ENCODE measurements at regions not wholly inside any gene's neighbourhood (a gene's known extent, or its start where the extent isn't known, plus 50 kb on each side); places are given as distances from the start of the nearest gene placed in this dataset.
A peak's percentile ranks its signal among the peaks of the same experiment; 100 is the strongest.

- no peaks in the 10 kb centered on the region for H3K27me3 Mint-ChIP-seq
- peaks cover 0 to 4% (median 0%) of the 10 kb centered on the region in 7 donors for H3K9me3 Mint-ChIP-seq
- Histone ChIP-seq H3K9me3 (ENCODE audit: control insufficient read depth in 2 of 2, low read length in 2 of 2) (no peaks in the 10 kb centered on the region), H3K27me3 (ENCODE audit: control insufficient read depth, insufficient read depth, low read length) (no peaks in the 10 kb centered on the region), H3K27ac (ENCODE audit: insufficient read depth, low read length, poor library complexity, severe bottlenecking) (no peak overlapping the region), H3K4me1 (ENCODE audit: control insufficient read depth, insufficient read depth, low read length, poor library complexity, severe bottlenecking) (peaks cover 20% of the 10 kb centered on the region), H3K36me3 (ENCODE audit: control insufficient read depth, insufficient read depth, low read length) (no peaks in the 10 kb centered on the region), H3K4me3 (ENCODE audit: low read depth, low read length) (no peak overlapping the region)
- DNase-seq (peak in 1 of 3 donors; percentile 22), ATAC-seq (ENCODE audit: low read depth in 2 of 2) (no peak)
- H3K4me3 Mint-ChIP-seq, result peak overlapping the region in 2 of 4 donors; percentile 56 to 61
- peaks cover 0 to 30% (median 19%) of the 10 kb centered on the region in 4 donors for H3K4me1 Mint-ChIP-seq
- peaks cover 4% of the 10 kb centered on the region for H3K36me3 Mint-ChIP-seq
- no peak overlapping the region for H3K27ac Mint-ChIP-seq
Observed at GRCh38 chrX:39195156-39195555, 393.9 kb downstream of the MID1IP1 start.

GRCh38 chrX:39196192-39197102, 395.2 kb downstream of the MID1IP1 start:
- no peak overlapping the region for H3K27ac ChIP-seq (ENCODE audit: insufficient read depth, low read length, poor library complexity, severe bottlenecking)
- peak overlapping the region; percentile 72 for H3K4me3 ChIP-seq (ENCODE audit: low read depth, low read length)
- no peaks in the 10 kb centered on the region for H3K9me3 ChIP-seq (ENCODE audit: control insufficient read depth in 2 of 2, low read length in 2 of 2)
- Mint-ChIP-seq H3K36me3 (peaks cover 4% of the 10 kb centered on the region), H3K9me3 (peaks cover 0 to 4% (median 0%) of the 10 kb centered on the region in 7 donors), H3K27me3 (no peaks in the 10 kb centered on the region), H3K4me1 (peaks cover 0 to 38% (median 25%) of the 10 kb centered on the region in 4 donors), H3K27ac (peak overlapping the region; percentile 44 to 88 (median 83)), H3K4me3 (peak overlapping the region; percentile 16 to 80 (median 35))
- no peaks in the 10 kb centered on the region for H3K27me3 ChIP-seq (ENCODE audit: control insufficient read depth, insufficient read depth, low read length)
- ATAC-seq (ENCODE audit: low read depth in 2 of 2) (peak; percentile 85 to 92), DNase-seq (peak; percentile 12 to 83 (median 33))
- H3K36me3 ChIP-seq (ENCODE audit: control insufficient read depth, insufficient read depth, low read length), result no peaks in the 10 kb centered on the region
- peaks cover 20% of the 10 kb centered on the region for H3K4me1 ChIP-seq (ENCODE audit: control insufficient read depth, insufficient read depth, low read length, poor library complexity, severe bottlenecking)

DNA sequence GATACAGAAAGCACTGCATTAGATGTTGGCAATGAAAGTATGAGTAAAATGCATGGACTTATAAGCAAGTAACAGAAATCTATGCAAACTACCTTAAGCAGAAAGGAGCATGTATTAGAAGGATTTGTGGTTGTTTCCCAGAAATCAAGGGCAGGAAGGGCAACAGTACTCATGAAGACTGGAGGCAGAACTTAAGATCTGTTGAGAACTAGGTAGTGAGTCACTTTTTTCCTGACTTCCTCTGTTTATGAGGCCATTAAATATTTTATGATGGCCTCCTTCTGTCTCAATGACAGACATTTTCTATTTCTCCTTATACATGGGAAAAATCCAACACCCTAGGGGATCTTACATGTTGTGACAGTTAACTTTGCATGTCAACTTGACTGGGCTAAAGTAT, 398.2 kb downstream of the MID1IP1 start:
- Histone ChIP-seq H3K36me3 (ENCODE audit: control insufficient read depth, insufficient read depth, low read length) (no peaks in the 10 kb centered on the region), H3K27me3 (ENCODE audit: control insufficient read depth, insufficient read depth, low read length) (no peaks in the 10 kb centered on the region), H3K9me3 (ENCODE audit: control insufficient read depth in 2 of 2, low read length in 2 of 2) (no peaks in the 10 kb centered on the region), H3K27ac (ENCODE audit: insufficient read depth, low read length, poor library complexity, severe bottlenecking) (no peak overlapping the region), H3K4me3 (ENCODE audit: low read depth, low read length) (no peak overlapping the region), H3K4me1 (ENCODE audit: control insufficient read depth, insufficient read depth, low read length, poor library complexity, severe bottlenecking) (peaks cover 20% of the 10 kb centered on the region)
- peaks cover 5 to 37% (median 27%) of the 10 kb centered on the region in 4 donors for H3K4me1 Mint-ChIP-seq
- no peaks in the 10 kb centered on the region for H3K27me3 Mint-ChIP-seq
- peaks cover 0 to 4% (median 0%) of the 10 kb centered on the region in 7 donors for H3K9me3 Mint-ChIP-seq
- DNase-seq (peak in 1 of 3 donors; percentile 38), ATAC-seq (ENCODE audit: low read depth in 2 of 2) (no peak)
- H3K27ac Mint-ChIP-seq, result no peak overlapping the region
- H3K36me3 Mint-ChIP-seq, result no peaks in the 10 kb centered on the region
- no peak overlapping the region for H3K4me3 Mint-ChIP-seq

- H3K36me3 ChIP-seq (ENCODE audit: control insufficient read depth, insufficient read depth, low read length), result no peaks in the 10 kb centered on the region
- H3K4me1 ChIP-seq (ENCODE audit: control insufficient read depth, insufficient read depth, low read length, poor library complexity, severe bottlenecking), result peaks cover 6% of the 10 kb centered on the region
- H3K4me3 ChIP-seq (ENCODE audit: low read depth, low read length), result no peak overlapping the region
- no peaks in the 10 kb centered on the region for H3K27me3 Mint-ChIP-seq
- no peaks in the 10 kb centered on the region for H3K9me3 ChIP-seq (ENCODE audit: control insufficient read depth in 2 of 2, low read length in 2 of 2)
- H3K27ac ChIP-seq (ENCODE audit: insufficient read depth, low read length, poor library complexity, severe bottlenecking), result no peak overlapping the region
- peaks cover 0 to 6% (median 0%) of the 10 kb centered on the region in 7 donors for H3K9me3 Mint-ChIP-seq
- no peak overlapping the region for H3K27ac Mint-ChIP-seq
- H3K4me3 Mint-ChIP-seq, result peak overlapping the region in 1 of 4 donors; percentile 18
- H3K4me1 Mint-ChIP-seq, result peaks cover 5 to 22% (median 21%) of the 10 kb centered on the region in 4 donors
- no peaks in the 10 kb centered on the region for H3K36me3 Mint-ChIP-seq
- ATAC-seq (ENCODE audit: low read depth in 2 of 2) (no peak), DNase-seq (peak in 1 of 3 donors; percentile 62)
- no peaks in the 10 kb centered on the region for H3K27me3 ChIP-seq (ENCODE audit: control insufficient read depth, insufficient read depth, low read length)
Observed at GRCh38 chrX:39201305-39201990, 400.2 kb downstream of the MID1IP1 start.

GRCh38 chrX:39202641-39203040, 401.4 kb downstream of the MID1IP1 start:
- H3K36me3 ChIP-seq (ENCODE audit: control insufficient read depth, insufficient read depth, low read length), result no peaks in the 10 kb centered on the region
- no peaks in the 10 kb centered on the region for H3K36me3 Mint-ChIP-seq
- H3K9me3 ChIP-seq (ENCODE audit: control insufficient read depth in 2 of 2, low read length in 2 of 2), result no peaks in the 10 kb centered on the region
- H3K27me3 ChIP-seq (ENCODE audit: control insufficient read depth, insufficient read depth, low read length), result no peaks in the 10 kb centered on the region
- peaks cover 0 to 6% (median 0%) of the 10 kb centered on the region in 7 donors for H3K9me3 Mint-ChIP-seq
- no peak overlapping the region for H3K4me3 ChIP-seq (ENCODE audit: low read depth, low read length)
- ATAC-seq (ENCODE audit: low read depth in 2 of 2) (no peak), DNase-seq (no peak)
- peaks cover 5 to 14% (median 13%) of the 10 kb centered on the region in 4 donors for H3K4me1 Mint-ChIP-seq
- no peak overlapping the region for H3K27ac ChIP-seq (ENCODE audit: insufficient read depth, low read length, poor library complexity, severe bottlenecking)
- no peak overlapping the region for H3K4me3 Mint-ChIP-seq
- H3K27ac Mint-ChIP-seq, result no peak overlapping the region
- no peaks in the 10 kb centered on the region for H3K27me3 Mint-ChIP-seq
- no peaks in the 10 kb centered on the region for H3K4me1 ChIP-seq (ENCODE audit: control insufficient read depth, insufficient read depth, low read length, poor library complexity, severe bottlenecking)

GRCh38 chrX:39203427-39203826, 402.2 kb downstream of the MID1IP1 start:
- H3K27me3 ChIP-seq (ENCODE audit: control insufficient read depth, insufficient read depth, low read length), result no peaks in the 10 kb centered on the region
- no peak overlapping the region for H3K4me3 ChIP-seq (ENCODE audit: low read depth, low read length)
- H3K36me3 ChIP-seq (ENCODE audit: control insufficient read depth, insufficient read depth, low read length), result no peaks in the 10 kb centered on the region
- no peaks in the 10 kb centered on the region for H3K27me3 Mint-ChIP-seq
- no peak for ATAC-seq (ENCODE audit: low read depth in 2 of 2)
- H3K9me3 Mint-ChIP-seq, result peaks cover 0 to 6% (median 0%) of the 10 kb centered on the region in 7 donors
- H3K4me1 Mint-ChIP-seq, result peaks cover 5 to 14% (median 13%) of the 10 kb centered on the region in 4 donors
- no peak overlapping the region for H3K27ac Mint-ChIP-seq
- H3K9me3 ChIP-seq (ENCODE audit: control insufficient read depth in 2 of 2, low read length in 2 of 2), result no peaks in the 10 kb centered on the region
- no peaks in the 10 kb centered on the region for H3K4me1 ChIP-seq (ENCODE audit: control insufficient read depth, insufficient read depth, low read length, poor library complexity, severe bottlenecking)
- DNase-seq, result no peak
- no peak overlapping the region for H3K4me3 Mint-ChIP-seq
- no peak overlapping the region for H3K27ac ChIP-seq (ENCODE audit: insufficient read depth, low read length, poor library complexity, severe bottlenecking)
- H3K36me3 Mint-ChIP-seq, result no peaks in the 10 kb centered on the region

- ATAC-seq (ENCODE audit: low read depth in 2 of 2) (no peak), DNase-seq (no peak)
- peaks cover 0 to 6% (median 0%) of the 10 kb centered on the region in 7 donors for H3K9me3 Mint-ChIP-seq
- H3K4me1 ChIP-seq (ENCODE audit: control insufficient read depth, insufficient read depth, low read length, poor library complexity, severe bottlenecking), result no peaks in the 10 kb centered on the region
- peaks cover 5 to 14% (median 13%) of the 10 kb centered on the region in 4 donors for H3K4me1 Mint-ChIP-seq
- no peaks in the 10 kb centered on the region for H3K27me3 ChIP-seq (ENCODE audit: control insufficient read depth, insufficient read depth, low read length)
- no peak overlapping the region for H3K27ac ChIP-seq (ENCODE audit: insufficient read depth, low read length, poor library complexity, severe bottlenecking)
- no peak overlapping the region for H3K27ac Mint-ChIP-seq
- no peaks in the 10 kb centered on the region for H3K9me3 ChIP-seq (ENCODE audit: control insufficient read depth in 2 of 2, low read length in 2 of 2)
- H3K36me3 ChIP-seq (ENCODE audit: control insufficient read depth, insufficient read depth, low read length), result no peaks in the 10 kb centered on the region
- H3K36me3 Mint-ChIP-seq, result no peaks in the 10 kb centered on the region
- no peak overlapping the region for H3K4me3 ChIP-seq (ENCODE audit: low read depth, low read length)
- no peaks in the 10 kb centered on the region for H3K27me3 Mint-ChIP-seq
- no peak overlapping the region for H3K4me3 Mint-ChIP-seq
Observed at GRCh38 chrX:39204353-39204752, 403.1 kb downstream of the MID1IP1 start.

Measured in CD4-positive, CD25-positive, alpha-beta regulatory T cell (primary cell).